Astrocyte of the spinal cord (primary cell): ENCODE measurements at regions not wholly inside any gene's neighbourhood (a gene's known extent, or its start where the extent isn't known, plus 50 kb on each side); places are given as distances from the start of the nearest gene placed in this dataset.

Source experiments
- DNase-seq: peaks from one replicate; pipeline ENCODE4 v3.0.0; 2011; ENCODE audit warnings: low read depth, low spot score
- H3K4me3 ChIP-seq: 2 replicates; pipeline ENCODE4 v1.5.1; 2011; ENCODE audit warnings: low read depth, mild to moderate bottlenecking, low read length, moderate library complexity
- CTCF ChIP-seq: IDR thresholded peaks from 2 replicates; pipeline ENCODE4 v1.5.1; 2012; ENCODE audit warnings: low read depth, mild to moderate bottlenecking, low read length, inconsistent platforms
- in situ Hi-C: cut with HindIII; loops from 2 replicates; pipeline ENCODE4 v1.10.0; 2017; ENCODE audit warnings: low sequenced_read_pairs

GRCh38 chr2:150767991-150768746 lies 280.7 kb upstream of the RND3 start:
- no peak for TF ChIP-seq CTCF
- in situ Hi-C loops: no loop called here
- no peak overlapping the region for H3K4me3 ChIP-seq
- no peak for DNase-seq

DNA sequence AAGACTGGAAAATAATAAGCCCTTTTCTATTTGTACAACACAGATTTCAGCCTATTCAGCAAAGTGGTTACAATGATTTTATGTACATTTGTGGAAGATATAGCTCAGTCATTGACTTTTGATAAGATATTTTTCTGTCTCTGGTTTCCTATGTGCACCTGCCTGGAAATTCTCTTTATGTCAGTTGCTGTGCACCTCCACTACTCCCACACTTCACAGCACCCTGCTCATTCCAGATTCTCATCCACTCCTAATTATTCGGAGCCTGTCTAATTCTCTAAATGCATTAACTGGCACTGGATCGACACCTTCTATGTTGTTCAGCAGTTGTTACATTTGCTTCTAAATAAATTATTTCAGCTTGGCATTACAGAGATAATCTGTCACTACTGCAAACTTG lies 275.1 kb upstream of the RND3 start:
- TF ChIP-seq CTCF: no peak
- no peak overlapping the region for H3K4me3 ChIP-seq
- in situ Hi-C loops: no loop called here
- DNase-seq: no peak

GRCh38 chr2:150759531-150759930 lies 272.1 kb upstream of the RND3 start:
- TF ChIP-seq CTCF: no peak
- no peak for DNase-seq
- H3K4me3 ChIP-seq: no peak overlapping the region
- in situ Hi-C loops: no loop called here

DNA sequence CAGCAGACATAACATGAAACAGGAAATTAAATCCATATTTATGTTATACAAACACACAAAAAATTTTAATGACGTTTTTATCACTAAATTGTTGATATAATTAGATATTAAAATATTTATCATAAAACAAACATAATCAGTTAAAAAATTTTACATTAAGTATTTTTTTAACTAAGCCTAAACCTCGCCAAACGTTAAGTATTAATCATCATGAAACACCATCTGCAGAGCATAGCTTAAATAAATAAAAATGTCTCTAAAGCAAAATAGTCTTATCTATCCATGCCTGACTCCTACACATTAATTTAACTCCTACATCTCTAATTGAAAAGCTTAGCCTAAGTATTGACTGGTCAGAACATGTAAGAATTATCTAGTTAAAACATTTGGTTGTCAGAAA lies 271.6 kb upstream of the RND3 start:
- no peak overlapping the region for H3K4me3 ChIP-seq
- no peak for TF ChIP-seq CTCF
- in situ Hi-C loops: no loop called here
- no peak for DNase-seq

DNA sequence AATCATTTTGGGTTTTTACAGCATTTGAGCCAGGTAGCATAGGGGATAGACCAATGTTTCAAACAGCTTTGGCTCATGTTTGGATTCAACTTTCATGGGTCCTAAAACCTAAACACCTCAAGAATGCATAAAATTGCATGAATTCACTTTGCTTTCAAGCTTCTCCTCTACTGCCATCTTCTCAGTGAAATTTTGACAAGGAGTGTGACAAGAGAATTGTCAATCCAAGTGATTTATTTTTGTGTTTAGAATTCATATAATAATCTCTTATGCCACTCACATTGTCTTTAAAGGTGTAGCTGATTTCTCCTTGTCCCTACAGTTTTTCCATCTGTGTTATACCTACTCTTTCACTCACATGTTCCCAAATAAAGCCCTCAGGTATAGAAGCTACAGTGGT lies 264.8 kb upstream of the RND3 start:
- in situ Hi-C loops: no loop called here
- no peak for DNase-seq
- H3K4me3 ChIP-seq: no peak overlapping the region
- no peak for TF ChIP-seq CTCF

GRCh38 chr2:150750720-150751119 lies 263.3 kb upstream of the RND3 start:
- DNase-seq: no peak
- in situ Hi-C loops: no loop called here
- no peak overlapping the region for H3K4me3 ChIP-seq
- TF ChIP-seq CTCF: no peak

DNA sequence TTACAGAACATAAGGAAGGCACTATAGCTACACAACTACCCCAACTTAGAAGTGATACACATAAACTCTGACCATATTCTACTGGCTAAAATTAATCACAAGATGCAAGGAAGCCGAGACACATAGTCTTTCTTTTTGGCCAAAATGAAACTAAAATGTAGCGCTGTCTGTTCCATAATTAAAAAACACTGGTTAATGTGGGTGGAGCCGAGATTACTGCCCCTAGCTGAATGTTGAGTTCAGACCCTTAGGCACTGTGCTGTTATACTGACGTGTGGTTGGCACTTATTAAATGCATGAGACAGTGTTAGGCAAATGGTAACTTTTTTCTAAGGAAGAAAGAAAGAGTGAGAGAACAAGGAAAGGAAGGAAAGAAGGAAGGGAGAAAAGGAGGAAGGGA lies 254.6 kb upstream of the RND3 start:
- DNase-seq: no peak
- TF ChIP-seq CTCF: no peak
- no peak overlapping the region for H3K4me3 ChIP-seq
- in situ Hi-C loops: no loop called here
